Neural cell (in vitro differentiated cells): ENCODE measurements at regions not wholly inside any gene's neighbourhood (a gene's known extent, or its start where the extent isn't known, plus 50 kb on each side); places are given as distances from the start of the nearest gene placed in this dataset.

Source experiments
- H2AFZ ChIP-seq: fragments of 200-600, 300-800 bp; sonication (generic), shearing (Covaris generic); 2 replicates; pipeline ENCODE4 v1.6.0; 2014; ENCODE audit warnings: low read depth, mild to moderate bottlenecking, antibody characterized with exemption, low read length, moderate library complexity
- H3F3A ChIP-seq: fragments of 200-600 bp; shearing (Covaris generic); 2 replicates; pipeline ENCODE4 v1.6.1; 2016; ENCODE audit warnings: mild to moderate bottlenecking, moderate library complexity, mixed read lengths, antibody characterized with exemption, low read length; ENCODE audit not compliant: insufficient read depth, poor library complexity, severe bottlenecking
- H3K27ac ChIP-seq: fragments of 200-600, 300-800 bp; sonication (generic), shearing (Covaris generic); 2 replicates; pipeline ENCODE4 v1.5.1; 2014; ENCODE audit warnings: mild to moderate bottlenecking, low read length, moderate library complexity
- H3K27me3 ChIP-seq: fragments of 300-800, 200-600 bp; sonication (generic), shearing (Covaris generic); 2 replicates; pipeline ENCODE4 v1.6.0; 2014; ENCODE audit warnings: mild to moderate bottlenecking, low read depth, low read length, moderate library complexity; ENCODE audit not compliant: insufficient read depth
- H3K36me3 ChIP-seq: fragments of 300-800, 200-600 bp; sonication (generic), shearing (Covaris generic); 2 replicates; pipeline ENCODE4 v1.5.1; 2014; ENCODE audit warnings: mild to moderate bottlenecking, antibody characterized with exemption, low read length, moderate library complexity; ENCODE audit not compliant: insufficient read depth
- H3K4me2 ChIP-seq: fragments of 300-800, 200-600 bp; sonication (generic), shearing (Covaris generic); 2 replicates; pipeline ENCODE4 v1.6.0; 2014; ENCODE audit warnings: mild to moderate bottlenecking, low read length
- H3K4me3 ChIP-seq: fragments of 300-800, 200-600 bp; sonication (generic), shearing (Covaris generic); 2 replicates; pipeline ENCODE4 v1.5.1; 2014; ENCODE audit warnings: mild to moderate bottlenecking, low read length, moderate library complexity
- H3K79me2 ChIP-seq: fragments of 200-600 bp; shearing (Covaris generic); replicated peaks from 2 replicates; pipeline ENCODE4 v1.6.0; 2014; ENCODE audit warnings: mild to moderate bottlenecking, low read length, moderate library complexity; ENCODE audit not compliant: insufficient read depth
- H3K9ac ChIP-seq: fragments of 300-800, 200-600 bp; sonication (generic), shearing (Covaris generic); 2 replicates; pipeline ENCODE4 v1.6.1; 2016; ENCODE audit warnings: mild to moderate bottlenecking, low read length, mixed read lengths
- H3K9me2 ChIP-seq: fragments of 200-600 bp; shearing (Covaris generic); 2 replicates; pipeline ENCODE4 v1.6.1; 2016; ENCODE audit warnings: mild to moderate bottlenecking, low read length, mixed read lengths; ENCODE audit not compliant: insufficient read depth
- H3K9me3 ChIP-seq: fragments of 200-600, 300-800 bp; sonication (generic), shearing (Covaris generic); 2 replicates; pipeline ENCODE4 v1.6.1; 2016; ENCODE audit warnings: mild to moderate bottlenecking, mixed run types, low read length, moderate library complexity, mixed read lengths
- H4K20me1 ChIP-seq: fragments of 200-600 bp; shearing (Covaris generic); 2 replicates; pipeline ENCODE4 v1.6.1; 2016; ENCODE audit warnings: mild to moderate bottlenecking, mixed run types; ENCODE audit not compliant: insufficient read depth
- EP300 ChIP-seq: fragments of 450-650 bp; conservative IDR thresholded peaks from 2 replicates; pipeline ENCODE4 v1.6.1; 2014; ENCODE audit warnings: antibody characterized with exemption, mild to moderate bottlenecking, moderate library complexity; ENCODE audit not compliant: poor library complexity, severe bottlenecking
- EZH2 ChIP-seq: fragments of 200-600, 300-800 bp; shearing (Covaris generic), sonication (generic); IDR thresholded peaks from 2 replicates; pipeline ENCODE4 v1.6.1; 2014; ENCODE audit warnings: antibody characterized with exemption, low read length, borderline replicate concordance, mild to moderate bottlenecking; ENCODE audit not compliant: insufficient read depth, poor library complexity, severe bottlenecking
- MXI1 ChIP-seq: fragments of 450-650 bp; conservative IDR thresholded peaks from 2 replicates; pipeline ENCODE4 v1.6.1; 2014; ENCODE audit warnings: antibody characterized with exemption, mild to moderate bottlenecking; ENCODE audit not compliant: poor library complexity, severe bottlenecking
- POLR2AphosphoS5 ChIP-seq: IDR thresholded peaks from 2 replicates; pipeline ENCODE4 v1.6.1; 2012
- RAD21 ChIP-seq: fragments of 450-650 bp; conservative IDR thresholded peaks from 2 replicates; pipeline ENCODE4 v1.6.1; 2014; ENCODE audit warnings: antibody characterized with exemption, mild to moderate bottlenecking, moderate library complexity
- REST ChIP-seq: IDR thresholded peaks from 2 replicates; pipeline ENCODE4 v1.6.1; 2012; ENCODE audit warnings: borderline replicate concordance
- SMC3 ChIP-seq: fragments of 450-650 bp; conservative IDR thresholded peaks from 2 replicates; pipeline ENCODE4 v1.6.1; 2014; ENCODE audit warnings: antibody characterized with exemption, mild to moderate bottlenecking, moderate library complexity; ENCODE audit not compliant: poor library complexity
- TAF1 ChIP-seq: IDR thresholded peaks from 2 replicates; pipeline ENCODE4 v1.6.1; 2012; ENCODE audit warnings: low read depth
- TF ChIP-seq, protein P1 (sequence below): fragments of 450-650 bp; IDR thresholded peaks from 2 replicates; pipeline ENCODE4 v1.5.1; 2014; ENCODE audit warnings: antibody characterized with exemption, mild to moderate bottlenecking, moderate library complexity; ENCODE audit not compliant: poor library complexity, severe bottlenecking

GRCh38 chr2:129465045-129465444, 514.4 kb upstream of the RAB6C start:
- Histone ChIP-seq H3K9me3 (no peaks in the 10 kb centered on the region), H3K36me3 (no peaks in the 10 kb centered on the region), H3K4me3 (no peak overlapping the region), H3F3A (no peaks in the 10 kb centered on the region), H2AFZ (no peak overlapping the region), H3K27me3 (no peaks in the 10 kb centered on the region), H3K27ac (no peak overlapping the region), H3K9me2 (no peaks in the 10 kb centered on the region), H4K20me1 (no peaks in the 10 kb centered on the region), H3K79me2 (no peaks in the 10 kb centered on the region), H3K9ac (no peak overlapping the region), H3K4me2 (no peak overlapping the region)
- TF ChIP-seq POLR2AphosphoS5 (no peak), RAD21 (no peak), MXI1 (no peak)

GRCh38 chr2:129466389-129466788, 513.1 kb upstream of the RAB6C start:
- Histone ChIP-seq H3K9me2 (no peaks in the 10 kb centered on the region), H3K27me3 (no peaks in the 10 kb centered on the region)
- no peak for TF ChIP-seq RAD21
- TF ChIP-seq, protein P1, sequence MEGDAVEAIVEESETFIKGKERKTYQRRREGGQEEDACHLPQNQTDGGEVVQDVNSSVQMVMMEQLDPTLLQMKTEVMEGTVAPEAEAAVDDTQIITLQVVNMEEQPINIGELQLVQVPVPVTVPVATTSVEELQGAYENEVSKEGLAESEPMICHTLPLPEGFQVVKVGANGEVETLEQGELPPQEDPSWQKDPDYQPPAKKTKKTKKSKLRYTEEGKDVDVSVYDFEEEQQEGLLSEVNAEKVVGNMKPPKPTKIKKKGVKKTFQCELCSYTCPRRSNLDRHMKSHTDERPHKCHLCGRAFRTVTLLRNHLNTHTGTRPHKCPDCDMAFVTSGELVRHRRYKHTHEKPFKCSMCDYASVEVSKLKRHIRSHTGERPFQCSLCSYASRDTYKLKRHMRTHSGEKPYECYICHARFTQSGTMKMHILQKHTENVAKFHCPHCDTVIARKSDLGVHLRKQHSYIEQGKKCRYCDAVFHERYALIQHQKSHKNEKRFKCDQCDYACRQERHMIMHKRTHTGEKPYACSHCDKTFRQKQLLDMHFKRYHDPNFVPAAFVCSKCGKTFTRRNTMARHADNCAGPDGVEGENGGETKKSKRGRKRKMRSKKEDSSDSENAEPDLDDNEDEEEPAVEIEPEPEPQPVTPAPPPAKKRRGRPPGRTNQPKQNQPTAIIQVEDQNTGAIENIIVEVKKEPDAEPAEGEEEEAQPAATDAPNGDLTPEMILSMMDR = no peak
- no peak for TF ChIP-seq SMC3
- TF ChIP-seq MXI1 = no peak
- TF ChIP-seq EZH2 = no peak
- no peak for TF ChIP-seq POLR2AphosphoS5
- TF ChIP-seq TAF1 = no peak

GRCh38 chr2:129467012-129467779, 512.3 kb upstream of the RAB6C start:
- no peaks in the 10 kb centered on the region for H3K9me2 ChIP-seq
- no peak overlapping the region for H3K4me3 ChIP-seq
- TF ChIP-seq, protein P1 = no peak
- no peak for TF ChIP-seq MXI1
- no peak for TF ChIP-seq EP300
- no peak for TF ChIP-seq POLR2AphosphoS5
- no peak for TF ChIP-seq EZH2
- TF ChIP-seq TAF1 = no peak
- TF ChIP-seq REST = no peak
- TF ChIP-seq RAD21 = no peak
- no peak for TF ChIP-seq SMC3
- H3K27me3 ChIP-seq = no peaks in the 10 kb centered on the region
- H3K79me2 ChIP-seq = no peaks in the 10 kb centered on the region
- H2AFZ ChIP-seq = no peak overlapping the region
- H3K36me3 ChIP-seq = no peaks in the 10 kb centered on the region
- H3K9me3 ChIP-seq = no peaks in the 10 kb centered on the region
- H3K9ac ChIP-seq = no peak overlapping the region
- H4K20me1 ChIP-seq = no peaks in the 10 kb centered on the region
- H3K4me2 ChIP-seq = no peak overlapping the region
- no peak overlapping the region for H3K27ac ChIP-seq
- no peaks in the 10 kb centered on the region for H3F3A ChIP-seq

More at GRCh38 chr2:129466389-129466788, 513.1 kb upstream of the RAB6C start:
- no peak overlapping the region for H3K4me2 ChIP-seq
- no peaks in the 10 kb centered on the region for H3K36me3 ChIP-seq
- no peaks in the 10 kb centered on the region for H4K20me1 ChIP-seq
- H2AFZ ChIP-seq = no peak overlapping the region
- no peaks in the 10 kb centered on the region for H3K79me2 ChIP-seq
- no peak overlapping the region for H3K27ac ChIP-seq
- no peaks in the 10 kb centered on the region for H3F3A ChIP-seq
- no peak overlapping the region for H3K4me3 ChIP-seq
- H3K9ac ChIP-seq = no peak overlapping the region
- H3K9me3 ChIP-seq = no peaks in the 10 kb centered on the region
